IMR-90 (cell line): ENCODE measurements at regions not wholly inside any gene's neighbourhood (a gene's known extent, or its start where the extent isn't known, plus 50 kb on each side); places are given as distances from the start of the nearest gene placed in this dataset.

ENCODE experiments used
- ATAC-seq: fragments of 200-7000 bp; cut with Tn5 transposase; 2 replicates; pipeline ENCODE4 v1.9.1; 2020; ENCODE audit warnings: low read depth, mild to moderate bottlenecking, moderate library complexity
- BruUV-seq: library from RNA; stranded (reverse); fragments of 400-500 nt; replicated peaks from 2 replicates; lab custom pipeline; 2021; lab: Mats Ljungman, UMichigan
- CTCF ChIA-PET: fragments of 300-600 bp; formaldehyde crosslinking; extraction: SDS; loops from one replicate; lab custom pipeline; 2021; ENCODE audit warnings: antibody characterized with exemption; lab: Yijun Ruan, JAX
- POLR2A ChIA-PET: fragments of 300-600 bp; sonication (Branson Sonifier 250); formaldehyde crosslinking; loops from one replicate; lab custom pipeline; 2022; ENCODE audit warnings: antibody characterized with exemption; ENCODE audit not compliant: unreplicated experiment; lab: Charles Lee
- DNase-seq: peaks from one replicate; pipeline ENCODE4 v3.0.0; 2013
- H2AFZ ChIP-seq: replicated peaks from 2 replicates; pipeline ENCODE3; 2013; ENCODE audit warnings: low read length, mild to moderate bottlenecking; ENCODE audit not compliant: poor library complexity
- H2AK5ac ChIP-seq: 2 replicates; pipeline ENCODE4 v1.6.1; 2013; ENCODE audit warnings: low read depth, low read length, inconsistent platforms
- H2AK9ac ChIP-seq: replicated peaks from 2 replicates; pipeline ENCODE3; 2013; ENCODE audit warnings: mild to moderate bottlenecking, low read depth, low read length, moderate library complexity; ENCODE audit not compliant: poor library complexity
- H2BK120ac ChIP-seq: 2 replicates; pipeline ENCODE4 v1.6.1; 2013; ENCODE audit warnings: low read depth, low read length, inconsistent platforms
- H2BK15ac ChIP-seq: 3 replicates; pipeline ENCODE4 v1.6.1; 2013; ENCODE audit warnings: low read depth, low read length, inconsistent platforms
- H2BK20ac ChIP-seq: 2 replicates; pipeline ENCODE4 v1.6.1; 2013; ENCODE audit warnings: low read depth, mild to moderate bottlenecking, inconsistent platforms, low read length, moderate library complexity
- H2BK5ac ChIP-seq: 2 replicates; pipeline ENCODE4 v1.6.1; 2013; ENCODE audit warnings: mild to moderate bottlenecking, low read depth, low read length, inconsistent platforms; ENCODE audit not compliant: poor library complexity, severe bottlenecking
- H3K14ac ChIP-seq: replicated peaks from 2 replicates; pipeline ENCODE4 v1.6.1; 2013; ENCODE audit warnings: low read depth, low read length, inconsistent platforms
- H3K18ac ChIP-seq: 2 replicates; pipeline ENCODE4 v1.6.1; 2013; ENCODE audit warnings: low read depth, low read length, control low read depth
- H3K23ac ChIP-seq: 2 replicates; pipeline ENCODE4 v1.6.1; 2013; ENCODE audit warnings: low read depth, low read length, inconsistent platforms
- H3K27ac ChIP-seq: 2 replicates; pipeline ENCODE4 v1.5.1; 2013; ENCODE audit warnings: mild to moderate bottlenecking, control low read depth, low read length; ENCODE audit not compliant: insufficient read depth
- H3K27me3 ChIP-seq: 2 replicates; pipeline ENCODE4 v1.6.1; 2013; ENCODE audit warnings: low read length; ENCODE audit not compliant: control insufficient read depth, insufficient read depth
- H3K36me3 ChIP-seq: 2 replicates; pipeline ENCODE4 v1.6.1; 2013; ENCODE audit warnings: low read length, mixed read lengths; ENCODE audit not compliant: control insufficient read depth, insufficient read depth
- H3K4ac ChIP-seq: 2 replicates; pipeline ENCODE4 v1.6.1; 2013; ENCODE audit warnings: low read depth, low read length, inconsistent platforms
- H3K4me1 ChIP-seq: 2 replicates; pipeline ENCODE4 v1.6.1; 2013; ENCODE audit warnings: low read length, mixed read lengths; ENCODE audit not compliant: control insufficient read depth, insufficient read depth
- H3K4me2 ChIP-seq: 2 replicates; pipeline ENCODE4 v1.6.1; 2013; ENCODE audit warnings: low read depth, mild to moderate bottlenecking, control low read depth, low read length, moderate library complexity
- H3K4me3 ChIP-seq: 2 replicates; pipeline ENCODE4 v1.5.1; 2013; ENCODE audit warnings: low read depth, mild to moderate bottlenecking, control low read depth, low read length, moderate library complexity; ENCODE audit not compliant: insufficient read depth
- H3K56ac ChIP-seq: 2 replicates; pipeline ENCODE4 v1.6.1; 2013; ENCODE audit warnings: low read length, inconsistent platforms; ENCODE audit not compliant: insufficient read depth; ENCODE audit errors: extremely low read depth
- H3K79me1 ChIP-seq, 2 experiments: 2 replicates each; pipeline ENCODE4 v1.6.1; 2013; ENCODE audit warnings: low read length in 2 of 2, inconsistent platforms in 1 of 2, low read depth in 1 of 2
- H3K9ac ChIP-seq: 2 replicates; pipeline ENCODE4 v1.6.1; 2013; ENCODE audit warnings: low read depth, low read length, control low read depth
- H3K9me1 ChIP-seq: 2 replicates; pipeline ENCODE4 v1.6.1; 2013; ENCODE audit warnings: low read length, inconsistent platforms; ENCODE audit not compliant: insufficient read depth
- H3K9me3 ChIP-seq: 2 replicates; pipeline ENCODE4 v1.6.1; 2013; ENCODE audit warnings: low read length; ENCODE audit not compliant: control insufficient read depth, insufficient read depth
- H4K20me1 ChIP-seq: 2 replicates; pipeline ENCODE4 v1.6.1; 2013; ENCODE audit warnings: low read length, inconsistent platforms; ENCODE audit not compliant: insufficient read depth
- H4K5ac ChIP-seq: 2 replicates; pipeline ENCODE4 v1.6.1; 2013; ENCODE audit warnings: mild to moderate bottlenecking, low read depth, low read length, control low read depth
- H4K8ac ChIP-seq, 2 experiments: 2 replicates each; pipeline ENCODE4 v1.6.1; 2013; ENCODE audit warnings: low read depth in 2 of 2, low read length in 2 of 2, control low read depth in 1 of 2, inconsistent platforms in 1 of 2
- H4K91ac ChIP-seq: 2 replicates; pipeline ENCODE4 v1.6.1; 2013; ENCODE audit warnings: low read depth, low read length, inconsistent platforms; ENCODE audit not compliant: insufficient read depth
- BHLHE40 ChIP-seq: fragments of 150-350 bp; IDR thresholded peaks from 2 replicates; pipeline ENCODE4 v1.6.1; 2016; ENCODE audit warnings: mild to moderate bottlenecking, low read depth, low read length
- CEBPB ChIP-seq: IDR thresholded peaks from 2 replicates; pipeline ENCODE4 v1.6.1; 2012; ENCODE audit warnings: low read depth, low read length, improper control_type of control experiment
- CHD1 ChIP-seq: IDR thresholded peaks from 2 replicates; pipeline ENCODE4 v1.6.1; 2012; ENCODE audit warnings: low read depth, low read length, improper control_type of control experiment
- CTCF ChIP-seq: conservative IDR thresholded peaks from 2 replicates; pipeline ENCODE4 v1.5.1; 2012; ENCODE audit warnings: mild to moderate bottlenecking, low read depth, low read length, improper control_type of control experiment
- FOS ChIP-seq: fragments of 150-350 bp; IDR thresholded peaks from 2 replicates; pipeline ENCODE4 v1.6.1; 2016; ENCODE audit warnings: low read depth, low read length
- MAFK ChIP-seq: IDR thresholded peaks from 2 replicates; pipeline ENCODE4 v1.6.1; 2012; ENCODE audit warnings: low read depth, low read length, improper control_type of control experiment
- MAZ ChIP-seq: IDR thresholded peaks from 2 replicates; pipeline ENCODE4 v1.6.1; 2012; ENCODE audit warnings: low read depth, mild to moderate bottlenecking, low read length, improper control_type of control experiment, moderate library complexity, borderline replicate concordance
- MXI1 ChIP-seq: IDR thresholded peaks from 2 replicates; pipeline ENCODE4 v1.6.1; 2012; ENCODE audit warnings: low read depth, mild to moderate bottlenecking, low read length, moderate library complexity, borderline replicate concordance
- NFE2L2 ChIP-seq: fragments of 150-350 bp; IDR thresholded peaks from 2 replicates; pipeline ENCODE4 v1.6.1; 2016; ENCODE audit warnings: low read depth, mild to moderate bottlenecking, low read length
- POLR2A ChIP-seq: IDR thresholded peaks from 2 replicates; pipeline ENCODE4 v1.6.1; 2012; ENCODE audit warnings: mild to moderate bottlenecking, low read depth, low read length
- RAD21 ChIP-seq: IDR thresholded peaks from 2 replicates; pipeline ENCODE4 v1.6.1; 2012; ENCODE audit warnings: low read length, improper control_type of control experiment
- RCOR1 ChIP-seq: IDR thresholded peaks from 2 replicates; pipeline ENCODE4 v1.6.1; 2012; ENCODE audit warnings: mild to moderate bottlenecking, low read length, improper control_type of control experiment; ENCODE audit not compliant: insufficient replicate concordance
- RFX5 ChIP-seq: IDR thresholded peaks from 2 replicates; pipeline ENCODE4 v1.8.0; 2012; ENCODE audit warnings: low read depth, mild to moderate bottlenecking, low read length, moderate library complexity
- SMC3 ChIP-seq: fragments of 150-350 bp; IDR thresholded peaks from 2 replicates; pipeline ENCODE4 v1.6.1; 2016; ENCODE audit warnings: low read depth, mild to moderate bottlenecking, antibody characterized with exemption, low read length, moderate library complexity
- WGBS, 2 experiments: methylation state at CpG; one replicate each; pipeline versions ENCODE4 v1.1.5 to v1.1.7; 2013; ENCODE audit warnings: missing lambda C conversion rate in 2 of 2; ENCODE audit not compliant: insufficient read length in 1 of 2; ENCODE audit errors: extremely low coverage in 2 of 2; 5-methylcytosine and 5-hydroxymethylcytosine counted together
- dilution Hi-C: fragments of 300-500 bp; cut with HindIII; formaldehyde crosslinking; loops from one replicate; pipeline ENCODE4 v1.14.3; 2018; ENCODE audit warnings: low sequenced_read_pairs; ENCODE audit not compliant: unreplicated experiment
- in situ Hi-C: fragments of 300-500 bp; cut with MboI; formaldehyde crosslinking; loops from 3 replicates; pipeline ENCODE4 v1.14.3; 2019; ENCODE audit warnings: low sequenced_read_pairs, inconsistent platforms, mixed read lengths
- intact Hi-C: fragments of 100-400 bp; cut with micrococcal nuclease; formaldehyde crosslinking; loops from 2 replicates; pipeline ENCODE4 v1.10.0; 2022
- TF ChIP-seq, protein P1 (sequence below): fragments of 150-350 bp; IDR thresholded peaks from 2 replicates; pipeline ENCODE4 v1.6.1; 2017; ENCODE audit warnings: mild to moderate bottlenecking, antibody characterized with exemption, low read length, low read depth
- TF ChIP-seq, protein P2 (sequence below): fragments of 150-350 bp; IDR thresholded peaks from 2 replicates; pipeline ENCODE4 v1.6.1; 2016; ENCODE audit warnings: low read depth, mild to moderate bottlenecking, low read length, moderate library complexity, borderline replicate concordance

GRCh38 chr16:17793354-17793753, 322.6 kb upstream of the XYLT1 start:
- Histone ChIP-seq H3K4me3 (no peak overlapping the region), H3K27me3 (no peaks in the 10 kb centered on the region; the same call in 1 of the 2 replicates), H3K4me1 (no peaks in the 10 kb centered on the region), H2BK5ac (no peak overlapping the region), H2AK5ac (no peak overlapping the region), H3K36me3 (no peaks in the 10 kb centered on the region), H4K91ac (no peak overlapping the region), H2BK15ac (no peak overlapping the region), H3K9ac (no peak overlapping the region), H3K27ac (no peak overlapping the region), H2AK9ac (no peak overlapping the region), H3K79me1 (no peaks in the 10 kb centered on the region), H2BK20ac (no peak overlapping the region), H3K14ac (no peak overlapping the region), H2AFZ (no peak overlapping the region), H3K56ac (no peak overlapping the region), H2BK120ac (no peak overlapping the region), H3K9me3 (no peaks in the 10 kb centered on the region), H3K18ac (no peak overlapping the region), H3K9me1 (no peaks in the 10 kb centered on the region), H4K8ac (no peak overlapping the region), H4K20me1 (no peaks in the 10 kb centered on the region), H3K4ac (no peak overlapping the region), H3K23ac (no peak overlapping the region), H3K4me2 (no peak overlapping the region), H4K5ac (no peak overlapping the region)
- ChIA-PET CTCF (no interaction called here), POLR2A (no interaction called here)
- TF ChIP-seq MXI1 = no peak
- TF ChIP-seq MAFK = no peak
- TF ChIP-seq POLR2A = no peak
- no peak for TF ChIP-seq CHD1
- no peak for TF ChIP-seq MAZ
- TF ChIP-seq, protein P1, sequence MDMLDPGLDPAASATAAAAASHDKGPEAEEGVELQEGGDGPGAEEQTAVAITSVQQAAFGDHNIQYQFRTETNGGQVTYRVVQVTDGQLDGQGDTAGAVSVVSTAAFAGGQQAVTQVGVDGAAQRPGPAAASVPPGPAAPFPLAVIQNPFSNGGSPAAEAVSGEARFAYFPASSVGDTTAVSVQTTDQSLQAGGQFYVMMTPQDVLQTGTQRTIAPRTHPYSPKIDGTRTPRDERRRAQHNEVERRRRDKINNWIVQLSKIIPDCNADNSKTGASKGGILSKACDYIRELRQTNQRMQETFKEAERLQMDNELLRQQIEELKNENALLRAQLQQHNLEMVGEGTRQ = no peak
- no peak for TF ChIP-seq CTCF
- TF ChIP-seq, protein P2, sequence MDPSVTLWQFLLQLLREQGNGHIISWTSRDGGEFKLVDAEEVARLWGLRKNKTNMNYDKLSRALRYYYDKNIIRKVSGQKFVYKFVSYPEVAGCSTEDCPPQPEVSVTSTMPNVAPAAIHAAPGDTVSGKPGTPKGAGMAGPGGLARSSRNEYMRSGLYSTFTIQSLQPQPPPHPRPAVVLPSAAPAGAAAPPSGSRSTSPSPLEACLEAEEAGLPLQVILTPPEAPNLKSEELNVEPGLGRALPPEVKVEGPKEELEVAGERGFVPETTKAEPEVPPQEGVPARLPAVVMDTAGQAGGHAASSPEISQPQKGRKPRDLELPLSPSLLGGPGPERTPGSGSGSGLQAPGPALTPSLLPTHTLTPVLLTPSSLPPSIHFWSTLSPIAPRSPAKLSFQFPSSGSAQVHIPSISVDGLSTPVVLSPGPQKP = no peak
- no peak for TF ChIP-seq NFE2L2
- TF ChIP-seq SMC3 = no peak
- TF ChIP-seq FOS = no peak
- no peak for TF ChIP-seq RAD21
- no peak for TF ChIP-seq BHLHE40
- TF ChIP-seq CEBPB = no peak
- TF ChIP-seq RCOR1 = no peak
- TF ChIP-seq RFX5 = no peak
- dilution Hi-C loops = no loop called here
- WGBS, 2 experiments = no CpG with 5 or more reads among the region's 1 CpG
- in situ Hi-C loops = no loop called here
- no TSS peak for BruUV-seq
- intact Hi-C loops = loop anchor here (10.0 kb wide), 1 partner anchor 129 kb away; no protein-coding TSS in a partner anchor
- ATAC-seq = no peak
- DNase-seq = no peak
